Activated CD4-positive, alpha-beta T cell treated with anti-CD3 and anti-CD28 coated beads, Interleukin-10, Interleukin-2, amounts not matched to agents 100 ng/mL and 50 ng/mL, durations not matched to agents 16 hours and 8 hours (primary cell): ENCODE measurements at regions not wholly inside any gene's neighbourhood (a gene's known extent, or its start where the extent isn't known, plus 50 kb on each side); places are given as distances from the start of the nearest gene placed in this dataset.

ENCODE experiments used
- DNase-seq: peaks from one replicate; pipeline ENCODE4 v3.0.0-alpha.2; 2020

DNA sequence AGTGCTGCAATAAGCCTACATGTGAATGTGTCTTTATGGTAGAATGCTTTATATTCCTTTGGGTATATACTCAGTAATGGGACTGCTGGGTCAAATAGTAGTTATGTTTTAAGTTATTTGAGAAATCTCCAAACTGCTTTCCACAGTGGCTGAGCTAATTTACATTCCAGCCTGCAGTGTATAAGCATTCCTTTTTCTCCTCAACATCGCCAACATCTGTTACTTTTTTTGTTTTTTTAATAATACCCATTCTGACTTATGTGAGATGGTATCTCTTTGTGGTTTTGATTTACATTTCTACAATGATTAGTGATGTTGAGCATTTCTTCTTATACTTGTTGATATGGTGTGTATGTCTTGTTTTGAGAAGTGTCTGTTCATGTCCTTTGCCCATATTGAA, 1186.2 kb downstream of the BCL11B start:
- DNase-seq = no peak

DNA sequence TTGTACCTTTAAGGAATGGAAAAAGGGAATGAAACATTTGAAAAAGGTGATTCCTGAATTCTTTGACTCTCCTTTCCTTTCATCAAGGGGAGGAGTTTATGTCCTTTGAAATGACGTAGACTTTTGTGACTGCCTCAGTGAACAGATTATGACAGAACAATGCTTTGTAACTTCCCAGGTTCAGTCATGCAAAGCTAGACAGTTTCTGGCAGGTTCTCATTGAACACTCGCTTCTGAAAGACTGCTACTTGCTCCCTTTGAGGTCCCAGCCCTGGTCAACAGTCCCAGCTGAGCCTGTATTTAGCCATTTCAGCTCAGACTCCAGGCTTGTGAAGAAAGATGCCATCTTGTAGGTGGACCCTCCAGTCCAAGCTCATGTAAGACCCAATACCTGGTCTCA, 1178.9 kb downstream of the BCL11B start:
- DNase-seq = no peak

DNA sequence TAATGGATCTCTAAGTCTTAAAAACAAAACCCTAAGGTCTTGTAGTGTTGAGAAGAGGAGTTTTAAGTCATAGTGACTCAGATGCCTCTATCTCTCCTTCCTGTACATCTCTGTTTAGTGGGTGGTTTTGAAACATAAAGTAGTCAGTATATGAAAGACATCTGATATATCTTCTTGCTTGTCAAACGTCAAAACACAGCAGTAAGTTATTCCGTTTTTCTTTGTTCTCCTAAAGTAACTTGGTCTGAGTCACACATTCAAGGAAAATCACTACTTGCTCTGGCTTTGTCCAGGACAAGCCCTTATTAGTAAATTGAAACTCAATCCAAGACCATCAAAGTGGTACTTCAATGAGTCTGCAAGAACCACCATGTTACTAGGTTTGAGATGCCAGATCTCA, 1172.5 kb downstream of the BCL11B start:
- peak; percentile 7 for DNase-seq

DNA sequence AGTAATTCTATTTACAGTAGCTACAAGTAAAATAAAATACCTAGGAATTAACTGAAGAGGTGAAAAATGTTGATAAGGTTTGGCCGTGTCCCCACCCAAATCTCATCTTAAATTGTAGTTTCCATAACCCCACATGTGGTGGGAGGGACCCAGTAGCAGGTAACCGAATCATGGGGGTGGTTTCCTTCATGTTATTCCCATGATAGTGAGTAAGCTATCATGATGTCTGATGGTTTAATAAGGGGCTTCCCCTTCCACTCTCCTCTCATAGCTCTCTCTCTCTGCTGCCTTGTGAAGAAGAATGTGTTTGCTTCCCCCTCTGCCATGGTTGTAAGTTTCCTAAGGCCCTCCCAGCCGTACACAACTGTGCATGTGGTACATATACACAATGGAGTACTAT, 1170.7 kb downstream of the BCL11B start:
- DNase-seq = no peak

DNA sequence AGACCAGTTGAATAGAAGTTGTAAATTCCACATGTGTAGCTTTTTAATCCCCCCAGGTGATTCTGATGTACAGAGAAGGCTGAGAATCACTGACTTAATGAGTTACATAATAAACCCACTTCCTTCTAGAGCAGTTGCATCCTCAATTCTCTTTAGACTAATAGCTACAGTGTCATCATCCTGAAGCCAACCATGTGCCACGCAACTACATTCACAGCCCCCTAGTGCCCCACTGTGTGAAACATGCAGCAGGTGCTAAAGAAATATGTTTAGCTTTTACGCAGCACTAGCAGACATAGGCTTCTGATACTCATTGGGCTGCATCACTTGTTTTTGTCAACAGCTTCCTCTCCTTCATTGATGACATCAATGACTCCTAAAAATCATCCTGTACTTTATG, 1168.3 kb downstream of the BCL11B start:
- DNase-seq = no peak

DNA sequence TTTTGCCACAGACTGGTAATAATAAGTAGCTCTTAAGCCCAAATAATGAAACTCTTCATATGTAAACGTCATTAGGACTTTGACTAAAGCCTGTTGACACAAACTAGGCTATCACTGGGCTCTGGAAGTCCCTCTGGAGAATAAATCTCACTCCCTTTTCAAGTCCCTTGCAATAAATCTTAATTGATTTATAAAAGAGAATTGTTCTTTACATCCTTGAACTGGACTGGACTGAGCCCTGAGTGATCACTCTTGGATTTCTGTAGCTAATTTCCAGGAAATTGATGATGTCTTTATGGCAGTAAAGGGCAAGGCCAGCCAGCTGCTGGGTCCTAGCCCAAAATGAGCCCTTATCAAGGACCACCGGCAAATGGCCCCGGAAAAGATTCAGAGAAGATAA, 1162.7 kb downstream of the BCL11B start:
- DNase-seq = no peak

DNA sequence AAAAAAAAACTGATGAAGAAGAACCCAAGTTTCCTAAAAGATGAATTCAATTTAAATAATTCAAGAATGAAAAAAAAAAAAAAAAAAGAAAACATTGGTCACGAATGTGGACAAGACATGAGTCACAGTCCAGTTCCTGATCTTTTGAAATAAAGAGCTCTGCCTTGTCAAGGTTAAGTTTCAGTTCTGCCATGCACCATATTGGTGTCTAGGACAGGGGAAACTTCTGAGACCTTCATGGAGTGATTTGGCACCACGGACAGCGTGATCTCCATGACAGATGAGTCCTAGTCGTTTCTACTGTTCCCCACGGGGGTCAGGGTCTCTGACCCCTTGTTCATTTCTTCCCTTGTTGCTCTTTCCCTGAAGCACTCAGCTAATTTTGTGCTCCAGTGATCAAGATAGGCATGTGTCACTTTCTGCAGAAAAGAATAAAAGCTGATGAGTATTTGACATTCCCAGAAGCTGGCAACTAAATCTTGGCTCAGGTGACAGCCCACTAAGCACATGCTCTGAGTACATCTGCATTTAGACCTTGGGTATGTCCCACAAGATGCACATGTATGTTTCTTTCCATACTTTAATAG, 1159.7 kb downstream of the BCL11B start:
- no peak for DNase-seq

DNA sequence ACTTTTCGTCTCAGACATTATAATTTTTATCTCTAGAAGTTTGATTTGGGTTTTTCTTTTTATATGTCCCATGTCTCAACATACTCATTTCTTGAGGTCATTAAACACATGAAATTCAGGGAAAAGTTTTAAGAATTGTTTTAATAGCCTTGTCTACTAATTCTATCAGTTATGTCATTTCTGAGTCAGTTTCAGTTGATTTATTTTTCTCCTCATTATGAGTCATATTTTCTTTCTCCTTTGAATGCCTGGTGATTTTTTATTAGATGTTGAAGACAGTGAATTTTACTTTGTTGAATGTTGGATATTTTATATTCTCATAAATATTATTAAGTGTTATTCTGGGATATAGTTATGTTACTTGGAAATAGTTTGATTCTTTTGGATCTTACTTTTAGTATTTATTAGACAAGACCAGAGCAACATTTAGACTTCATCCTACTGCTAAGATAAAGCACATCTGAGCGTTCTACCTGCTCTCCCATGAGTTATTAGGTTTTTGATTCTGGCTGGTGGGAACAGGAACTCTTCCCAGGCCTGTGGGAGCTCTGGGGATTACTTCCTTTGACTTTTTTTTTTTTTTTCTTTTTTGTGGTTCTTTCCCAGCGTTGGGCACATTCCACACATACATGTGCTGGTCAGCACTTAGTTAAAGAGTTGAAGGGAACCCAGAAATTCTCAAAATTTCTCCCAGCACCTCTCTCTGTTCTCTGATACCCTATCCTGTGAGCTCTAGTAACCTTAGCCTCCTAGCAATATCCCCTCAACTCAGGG, 1157.7 kb downstream of the BCL11B start:
- DNase-seq = no peak

DNA sequence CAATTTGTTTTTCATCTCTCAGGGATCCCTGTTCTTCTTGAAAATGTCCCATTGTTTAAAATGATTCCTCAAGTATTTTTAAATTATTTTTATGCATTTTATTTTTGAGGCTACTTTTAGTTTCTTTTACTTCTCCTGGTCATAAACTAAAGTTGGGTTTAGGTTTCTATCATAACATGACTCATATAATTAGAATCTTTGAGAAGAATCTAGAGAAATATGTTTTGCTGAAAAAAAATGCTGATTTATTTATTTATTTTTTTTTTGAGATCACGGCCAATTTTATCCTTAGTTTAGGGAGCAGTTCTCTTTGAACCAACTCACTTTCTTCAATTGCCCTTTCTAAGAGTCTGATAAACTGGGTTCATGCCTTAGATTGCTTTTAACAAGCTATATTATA, 1157.1 kb downstream of the BCL11B start:
- no peak for DNase-seq

DNA sequence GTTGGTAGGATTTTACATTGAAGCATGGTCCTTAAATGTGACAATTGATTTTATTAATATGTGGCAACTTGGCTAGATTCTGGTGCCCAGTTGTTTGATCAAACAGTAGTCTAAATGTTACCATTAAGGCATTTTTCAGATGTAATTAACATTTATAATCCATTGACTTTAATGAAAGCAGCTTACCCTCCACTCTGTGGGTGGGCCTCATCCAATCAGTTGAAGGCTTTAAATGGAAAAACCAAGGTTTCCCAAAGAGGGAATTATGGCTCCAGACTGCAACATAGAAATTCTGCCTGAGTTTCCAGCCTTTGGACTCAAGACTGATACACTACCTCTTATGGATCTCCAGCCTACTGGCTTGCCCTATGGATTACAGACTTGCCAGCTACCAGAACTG, 1153.2 kb downstream of the BCL11B start:
- DNase-seq = no peak

DNA sequence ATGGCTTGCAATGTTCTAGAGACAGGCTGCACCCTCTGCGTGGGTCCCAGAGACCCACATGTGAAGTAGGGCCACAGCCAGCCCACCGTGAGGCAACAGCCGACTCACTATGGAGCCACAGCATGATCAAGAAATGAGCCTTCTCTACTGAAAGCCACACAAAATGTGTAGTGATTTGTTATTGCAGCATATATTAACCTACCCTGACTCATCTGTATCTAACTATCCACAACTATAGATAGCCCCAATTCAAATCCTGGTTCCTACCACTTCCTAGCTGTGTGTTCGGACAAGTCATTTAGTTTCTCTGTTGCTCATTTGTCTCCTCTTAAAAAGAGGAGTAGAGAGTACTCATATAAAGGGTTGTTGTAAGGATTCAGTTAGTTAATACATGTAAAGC, 1152.3 kb downstream of the BCL11B start:
- no peak for DNase-seq

DNA sequence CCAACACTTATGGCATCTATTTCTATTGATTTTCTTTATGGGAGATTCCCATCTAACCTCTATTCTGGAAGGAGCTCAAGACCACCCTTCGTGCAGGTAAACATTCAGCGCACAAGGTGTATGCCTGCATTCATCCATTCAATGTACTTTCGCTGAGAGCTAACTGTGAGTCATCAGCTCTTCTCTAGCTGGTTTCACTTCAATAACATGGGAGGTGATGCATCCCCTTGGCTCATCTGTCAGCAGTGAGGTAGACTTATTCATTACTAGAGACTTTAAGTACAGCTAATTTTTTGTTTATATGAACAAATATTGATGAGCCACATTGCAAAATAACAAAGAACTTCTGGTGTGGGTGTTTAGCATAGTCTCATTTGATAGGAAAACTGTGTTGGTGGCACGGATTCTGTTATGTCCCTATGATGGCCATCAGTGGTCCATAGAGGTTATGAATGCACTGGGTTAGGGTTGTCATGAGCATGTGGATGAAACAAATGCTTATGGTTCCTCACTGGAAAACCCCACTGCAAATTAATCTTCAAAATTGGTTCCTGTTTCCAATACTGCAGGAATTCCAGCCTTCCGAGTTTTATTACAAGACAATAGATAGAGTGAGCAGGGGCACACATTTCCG, 1151.0 kb downstream of the BCL11B start:
- peak; percentile 43 for DNase-seq

DNA sequence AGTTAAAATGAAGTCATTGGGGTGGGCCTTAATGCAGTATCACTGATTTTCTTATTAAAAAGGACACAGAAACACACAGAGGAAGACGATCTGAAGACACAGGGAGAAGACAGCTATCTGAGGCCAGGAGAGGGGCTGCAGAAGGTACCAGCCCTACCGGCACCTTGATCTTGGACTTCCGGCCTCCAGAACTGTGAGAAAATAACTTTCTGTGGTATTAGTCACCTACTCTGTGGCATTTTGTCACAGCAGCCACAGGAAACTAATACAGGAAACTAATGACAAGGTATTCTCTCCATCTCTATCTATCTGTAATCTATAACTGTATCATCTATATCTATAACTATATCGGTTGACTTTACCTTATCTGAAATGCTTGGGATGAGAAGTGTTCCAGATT, 1149.5 kb downstream of the BCL11B start:
- peak; percentile 19 for DNase-seq

DNA sequence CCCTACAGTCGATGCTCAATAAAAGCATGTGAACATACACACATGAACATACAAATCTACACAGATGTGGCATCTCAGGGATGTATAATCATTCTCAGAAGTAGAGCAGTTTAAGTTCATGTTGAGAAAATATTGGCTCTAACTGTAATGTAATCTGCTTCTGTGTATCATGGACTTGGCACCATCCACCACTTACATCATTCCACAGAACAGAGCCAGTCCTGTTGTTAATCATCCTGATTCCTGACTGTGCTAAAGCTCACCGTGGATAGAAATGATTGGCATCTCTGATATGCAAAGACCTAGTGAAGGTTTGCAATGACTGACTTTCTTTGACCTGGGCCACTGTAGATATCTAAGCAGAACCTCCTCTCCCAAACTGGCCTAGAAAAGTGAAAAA, 1141.3 kb downstream of the BCL11B start:
- DNase-seq = no peak

DNA sequence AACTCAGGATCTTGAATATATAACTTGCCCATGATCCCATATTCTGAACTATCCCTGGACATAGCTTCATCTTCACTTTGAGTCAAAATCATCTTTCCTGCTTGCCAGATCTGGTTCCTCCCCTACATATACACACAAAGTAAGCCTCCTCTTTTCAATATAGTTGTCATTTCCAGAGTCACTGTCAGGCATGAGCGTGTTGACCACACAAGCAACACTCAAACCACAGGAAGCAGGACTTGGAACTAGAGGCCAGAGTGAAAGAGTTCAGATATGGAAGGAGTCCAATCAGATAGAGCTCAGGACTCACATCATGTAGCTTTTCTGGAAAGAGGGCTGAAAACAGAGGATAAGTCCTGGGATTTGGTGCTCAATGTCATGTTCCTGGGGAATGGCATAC, 1140.6 kb downstream of the BCL11B start:
- DNase-seq = peak; percentile 54

DNA sequence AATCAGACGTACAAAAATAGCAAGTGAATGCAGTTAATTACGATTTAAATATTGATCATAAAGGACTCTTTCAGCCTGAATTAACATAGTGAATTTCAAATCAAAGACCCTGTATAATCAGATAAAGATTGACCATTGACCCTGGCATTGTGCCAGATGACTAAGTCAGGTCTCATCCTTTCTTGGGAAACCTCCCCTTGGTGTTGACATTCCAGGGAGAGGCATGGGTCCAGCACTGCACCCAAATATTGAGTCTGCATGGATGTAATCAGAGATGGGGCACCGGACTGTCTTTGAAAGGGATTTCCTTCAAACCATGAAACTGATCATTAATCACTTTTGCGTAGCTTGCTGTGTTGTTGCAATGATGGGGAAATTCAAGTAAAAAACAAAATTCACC, 1138.2 kb downstream of the BCL11B start:
- DNase-seq = no peak

DNA sequence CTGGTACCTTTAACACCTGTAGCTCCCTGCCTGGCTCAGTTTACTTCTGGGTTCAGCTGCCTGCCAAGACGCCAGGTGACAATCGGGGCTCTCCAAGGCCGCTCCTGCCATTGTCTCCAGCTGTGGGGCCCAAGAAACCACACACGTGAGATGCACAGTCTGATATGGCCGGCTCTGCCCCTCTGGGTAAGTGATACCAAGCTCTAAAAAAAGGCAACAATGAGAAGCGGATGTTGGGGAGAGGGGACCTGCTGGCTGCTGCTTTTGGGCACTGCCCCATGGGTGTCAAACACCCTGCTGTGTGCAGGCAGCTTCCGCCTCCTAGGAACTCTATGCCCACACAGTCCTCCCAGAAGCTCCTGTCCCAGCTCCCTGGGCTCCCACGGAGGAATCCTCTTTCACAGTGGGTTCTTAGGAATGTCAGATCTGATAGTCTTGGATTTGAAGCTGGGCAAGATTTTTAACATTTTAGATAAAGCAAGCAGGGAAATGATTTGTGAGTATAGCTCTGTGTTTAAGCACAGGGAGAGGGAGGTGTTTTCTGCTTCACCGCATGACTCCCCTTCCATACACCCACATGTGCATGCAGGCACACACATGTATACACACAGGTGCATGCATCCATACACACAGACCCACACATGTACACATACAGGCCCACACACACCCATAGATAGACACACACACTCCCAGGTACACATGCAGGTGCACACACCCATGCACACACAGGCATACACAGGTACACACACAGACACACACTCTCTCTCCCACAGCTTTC, 1135.8 kb downstream of the BCL11B start:
- peak; percentile 40 for DNase-seq

DNA sequence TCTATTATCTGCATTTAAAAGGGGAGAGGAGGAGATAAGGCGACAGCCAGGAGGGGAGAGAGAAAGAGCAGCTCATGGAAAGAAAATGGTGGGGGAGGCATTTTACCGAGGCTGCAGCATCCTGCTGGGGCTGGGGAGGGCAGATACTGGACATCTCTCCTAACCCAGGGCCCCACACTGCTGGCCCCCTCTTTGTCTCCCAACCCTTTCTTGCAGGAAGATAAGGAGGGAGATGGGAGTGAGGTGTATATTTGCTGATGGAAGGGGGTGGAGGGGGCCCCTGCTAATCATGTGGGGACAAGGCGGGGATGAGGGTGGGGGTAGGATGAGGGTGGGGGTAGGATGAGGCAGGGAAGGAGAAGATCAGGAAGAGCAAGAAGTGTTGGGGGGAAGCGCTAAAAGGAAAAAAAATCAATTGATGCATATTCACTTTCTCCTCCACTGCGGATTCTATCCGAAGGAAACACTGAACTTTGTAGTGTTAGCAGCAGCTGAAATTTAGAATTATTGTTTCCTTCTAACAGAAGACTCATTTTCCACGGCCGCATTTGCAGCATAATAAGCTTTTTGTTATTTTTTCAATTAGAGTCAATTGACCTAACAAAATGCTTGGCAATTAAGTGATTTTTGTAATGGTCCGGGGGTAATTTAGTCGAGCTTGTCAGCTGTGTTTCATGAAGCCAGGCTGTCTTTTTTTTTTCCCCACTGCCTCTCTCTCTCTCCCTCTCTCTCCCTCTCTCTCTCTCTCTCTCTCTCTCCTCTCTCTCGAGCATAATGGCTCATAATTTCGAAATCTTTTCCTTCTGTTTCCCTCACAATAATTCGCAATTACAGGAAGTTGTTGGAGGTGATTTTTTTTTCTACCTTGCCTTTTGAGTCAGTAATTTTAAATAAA, 1134.6 kb downstream of the BCL11B start:
- no peak for DNase-seq

DNA sequence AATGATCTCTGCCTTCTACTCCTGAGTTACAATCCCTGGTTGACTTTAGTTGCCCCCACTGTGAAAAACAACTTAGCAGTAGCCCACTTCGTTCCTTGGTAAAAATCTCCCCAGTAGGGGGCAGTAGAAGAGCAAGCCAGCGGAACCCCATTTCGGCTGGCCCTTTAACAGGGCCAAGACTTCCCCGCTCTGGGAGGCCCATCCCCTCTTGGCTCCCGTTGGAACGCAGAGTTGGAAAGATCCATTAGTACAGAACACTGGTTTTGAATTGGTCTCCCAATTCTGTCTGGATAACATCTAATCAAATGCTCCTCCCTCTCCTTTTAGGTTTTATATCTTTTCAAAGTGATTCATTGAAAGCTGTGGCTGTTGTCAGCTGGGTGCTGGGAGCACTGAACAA, 1133.3 kb downstream of the BCL11B start:
- peak; percentile 87 for DNase-seq

DNA sequence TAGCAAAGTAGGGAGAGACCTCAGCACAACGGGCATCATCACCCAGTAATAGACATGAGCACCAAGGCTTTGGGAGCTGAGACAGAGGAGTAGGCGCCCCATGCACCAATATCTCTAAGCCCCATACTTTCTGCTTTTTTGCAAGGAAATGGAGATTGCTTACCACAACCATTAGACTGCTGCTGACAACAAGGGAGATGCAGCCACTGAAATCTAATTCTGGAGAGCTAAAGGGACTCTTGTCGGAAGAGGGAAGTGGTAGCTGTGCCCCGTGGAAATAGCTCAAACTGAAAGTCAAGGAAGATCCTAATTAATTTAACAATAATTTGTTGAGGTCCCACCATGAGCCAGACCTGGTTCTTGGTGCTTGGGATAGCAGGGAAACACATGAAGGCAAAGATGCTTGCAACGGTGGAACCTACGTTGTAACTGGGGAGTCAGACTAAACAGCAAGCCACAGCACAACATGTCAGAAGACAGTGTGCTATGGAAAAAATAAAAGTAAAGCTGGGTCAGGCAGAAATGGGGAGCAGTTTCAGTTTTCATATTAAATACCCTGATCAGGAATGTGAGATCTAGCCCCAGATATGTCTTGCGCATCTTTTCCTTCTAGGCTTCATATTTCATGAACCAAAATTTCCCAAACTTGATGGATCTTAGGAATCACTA, 1131.0 kb downstream of the BCL11B start:
- no peak for DNase-seq

DNA sequence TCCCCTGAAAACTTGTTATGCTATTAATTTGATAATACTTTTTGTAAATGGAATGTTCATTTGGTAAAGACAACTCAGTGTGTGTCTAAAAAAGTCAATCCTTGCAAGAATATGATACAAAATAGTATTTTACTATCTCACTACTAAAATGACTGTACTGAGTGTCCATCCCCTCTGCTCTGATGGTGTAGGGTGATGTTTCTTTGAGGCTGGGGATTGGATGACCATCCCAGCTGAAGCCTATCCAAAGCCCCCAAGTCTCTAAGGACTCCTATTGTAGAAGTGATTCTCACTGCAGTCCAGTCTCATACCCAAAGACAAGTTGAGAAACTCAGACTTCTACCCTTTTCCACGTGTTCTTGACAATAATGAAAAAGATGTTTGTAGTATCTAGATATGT, 1128.4 kb downstream of the BCL11B start:
- DNase-seq = no peak

DNA sequence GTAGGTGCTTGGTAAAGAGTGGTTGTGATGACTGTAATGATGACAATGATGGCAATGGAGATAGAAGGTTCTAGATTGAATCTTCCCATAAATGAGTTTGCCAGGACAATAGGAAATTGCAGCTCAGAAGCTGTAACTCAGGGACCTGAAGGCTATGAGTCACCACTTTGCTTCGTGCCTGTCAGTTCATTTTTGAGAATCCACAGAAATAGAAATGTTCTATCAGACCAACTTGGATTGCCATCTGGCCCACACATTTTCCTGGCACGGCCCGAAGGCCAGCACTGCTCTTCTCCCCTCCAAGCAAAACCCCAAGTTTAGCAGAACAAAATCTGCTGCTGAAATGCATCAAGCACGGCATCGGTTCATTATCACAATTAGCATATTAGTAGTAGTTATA, 1127.0 kb downstream of the BCL11B start:
- DNase-seq = no peak
